OCI-LY7 (cell line): ENCODE measurements at regions not wholly inside any gene's neighbourhood (a gene's known extent, or its start where the extent isn't known, plus 50 kb on each side); places are given as distances from the start of the nearest gene placed in this dataset.

Source experiments
- BruUV-seq: library from RNA; stranded (reverse); fragments of 400-500 nt; replicated peaks from 2 replicates; lab custom pipeline; 2021; lab: Mats Ljungman, UMichigan
- CTCF ChIA-PET: fragments of 300-600 bp; sonication (Branson Sonifier 250); formaldehyde crosslinking; loops from one replicate; lab custom pipeline; 2022; ENCODE audit warnings: antibody characterized with exemption; ENCODE audit not compliant: unreplicated experiment; lab: Charles Lee
- POLR2A ChIA-PET: fragments of 300-600 bp; sonication (Branson Sonifier 250); formaldehyde crosslinking; loops from one replicate; lab custom pipeline; 2022; ENCODE audit warnings: antibody characterized with exemption; lab: Charles Lee
- DNase-seq: peaks from one replicate; pipeline ENCODE4 v3.0.0-alpha.2; 2015; ENCODE audit warnings: low spot score
- H2AFZ ChIP-seq: fragments of 200-600 bp; sonication (generic), shearing (Covaris generic); 2 replicates; pipeline ENCODE4 v1.6.1; 2014; ENCODE audit warnings: mild to moderate bottlenecking, antibody characterized with exemption, low read length, moderate library complexity
- H3K27ac ChIP-seq: fragments of 200-600 bp; sonication (generic); 2 replicates; pipeline ENCODE4 v1.5.1; 2014; ENCODE audit warnings: mixed run types, low read depth, mild to moderate bottlenecking, moderate library complexity, low read length, inconsistent platforms; ENCODE audit not compliant: poor library complexity, severe bottlenecking
- H3K36me3 ChIP-seq: fragments of 200-600 bp; sonication (generic); 2 replicates; pipeline ENCODE4 v1.6.1; 2014; ENCODE audit warnings: mild to moderate bottlenecking, antibody characterized with exemption, low read length, moderate library complexity, mixed read lengths; ENCODE audit not compliant: insufficient read depth
- H3K4me1 ChIP-seq: fragments of 200-600 bp; sonication (generic); 2 replicates; pipeline ENCODE4 v1.5.1; 2014; ENCODE audit warnings: mild to moderate bottlenecking, low read length; ENCODE audit not compliant: insufficient read depth, poor library complexity, severe bottlenecking
- H3K4me2 ChIP-seq: fragments of 200-600 bp; sonication (generic); 2 replicates; pipeline ENCODE4 v1.6.1; 2014; ENCODE audit warnings: mild to moderate bottlenecking, low read length
- H3K4me3 ChIP-seq: fragments of 200-600 bp; sonication (generic); 2 replicates; pipeline ENCODE4 v1.5.1; 2014; ENCODE audit warnings: mild to moderate bottlenecking, low read depth, low read length; ENCODE audit not compliant: poor library complexity, severe bottlenecking
- H3K79me2 ChIP-seq: fragments of 200-600 bp; sonication (generic); 2 replicates; pipeline ENCODE4 v1.6.1; 2016; ENCODE audit warnings: low read depth, mild to moderate bottlenecking, low read length, moderate library complexity, mixed read lengths; ENCODE audit not compliant: insufficient read depth
- H3K9me2 ChIP-seq: fragments of 200-600 bp; sonication (generic); 2 replicates; pipeline ENCODE4 v1.6.1; 2016; ENCODE audit warnings: mild to moderate bottlenecking, low read length, mixed read lengths; ENCODE audit not compliant: insufficient read depth
- H3K9me3 ChIP-seq: fragments of 200-600 bp; sonication (generic); 2 replicates; pipeline ENCODE4 v1.6.1; 2014; ENCODE audit warnings: mild to moderate bottlenecking, mixed run types, low read length, mixed read lengths
- H4K20me1 ChIP-seq: fragments of 200-600 bp; sonication (generic); 2 replicates; pipeline ENCODE4 v1.6.1; 2014; ENCODE audit warnings: mild to moderate bottlenecking, antibody characterized with exemption, low read length, moderate library complexity, mixed read lengths; ENCODE audit not compliant: insufficient read depth
- CTCF ChIP-seq: fragments of 200-600 bp; sonication (generic); conservative IDR thresholded peaks from 2 replicates; pipeline ENCODE4 v1.5.1; 2014; ENCODE audit warnings: mild to moderate bottlenecking, antibody characterized with exemption, low read length, moderate library complexity, mixed read lengths
- EZH2phosphoT487 ChIP-seq: fragments of 200-600 bp; sonication (generic); IDR thresholded peaks from 2 replicates; pipeline ENCODE4 v1.6.1; 2018; ENCODE audit warnings: low read depth, borderline replicate concordance, mild to moderate bottlenecking, mixed run types, antibody characterized with exemption, low read length, moderate library complexity, mixed read lengths
- intact Hi-C: fragments of 100-400 bp; cut with micrococcal nuclease; formaldehyde crosslinking; loops from one replicate; pipeline ENCODE4 v1.10.0; 2022; ENCODE audit not compliant: unreplicated experiment

- TF ChIP-seq CTCF (no peak), EZH2phosphoT487 (no peak)
- no peak for DNase-seq
- CTCF ChIA-PET, result no interaction called here
- Histone ChIP-seq H3K9me3 (no peaks in the 10 kb centered on the region), H3K4me3 (no peak overlapping the region), H4K20me1 (no peaks in the 10 kb centered on the region), H3K27ac (no peak overlapping the region), H3K4me2 (no peak overlapping the region), H3K9me2 (no peaks in the 10 kb centered on the region; the same call in 1 of the 2 replicates), H3K36me3 (no peaks in the 10 kb centered on the region), H3K4me1 (no peaks in the 10 kb centered on the region), H3K79me2 (no peaks in the 10 kb centered on the region), H2AFZ (no peak overlapping the region)
- no TSS peak for BruUV-seq
- intact Hi-C loops, result no loop called here
- POLR2A ChIA-PET, result interaction anchor here (0.6 kb wide), 1 partner anchor 23 kb away, joined by 3 read pairs; no protein-coding TSS in a partner anchor
Measured at GRCh38 chr4:59314637-59315036, 1885.5 kb upstream of the ADGRL3 start.

GRCh38 chr4:59339631-59340030 lies 1860.5 kb upstream of the ADGRL3 start:
- DNase-seq, result no peak
- no peak for TF ChIP-seq EZH2phosphoT487
- no peak for TF ChIP-seq CTCF
- H4K20me1 ChIP-seq, result no peaks in the 10 kb centered on the region
- H3K9me2 ChIP-seq, result no peaks in the 10 kb centered on the region
- intact Hi-C loops, result no loop called here
- no peak overlapping the region for H3K4me3 ChIP-seq
- ChIA-PET POLR2A (no interaction called here), CTCF (no interaction called here)
- no peaks in the 10 kb centered on the region for H3K9me3 ChIP-seq
- no peak overlapping the region for H2AFZ ChIP-seq
- H3K36me3 ChIP-seq, result no peaks in the 10 kb centered on the region
- H3K4me2 ChIP-seq, result no peak overlapping the region
- no peak overlapping the region for H3K27ac ChIP-seq
- no peaks in the 10 kb centered on the region for H3K79me2 ChIP-seq
- H3K4me1 ChIP-seq, result no peaks in the 10 kb centered on the region
- no TSS peak for BruUV-seq

GRCh38 chr4:59341506-59341905 lies 1858.6 kb upstream of the ADGRL3 start:
- no peaks in the 10 kb centered on the region for H3K79me2 ChIP-seq
- H2AFZ ChIP-seq, result no peak overlapping the region
- no peaks in the 10 kb centered on the region for H3K4me1 ChIP-seq
- H3K27ac ChIP-seq, result no peak overlapping the region
- H3K9me3 ChIP-seq, result no peaks in the 10 kb centered on the region
- TF ChIP-seq EZH2phosphoT487 (no peak), CTCF (no peak)
- no peaks in the 10 kb centered on the region for H3K36me3 ChIP-seq
- ChIA-PET POLR2A (no interaction called here), CTCF (no interaction called here)
- no TSS peak for BruUV-seq
- intact Hi-C loops, result no loop called here
- H3K4me2 ChIP-seq, result no peak overlapping the region
- no peaks in the 10 kb centered on the region for H3K9me2 ChIP-seq
- H4K20me1 ChIP-seq, result no peaks in the 10 kb centered on the region
- DNase-seq, result no peak
- H3K4me3 ChIP-seq, result no peak overlapping the region
